ENCODE measurements at regions not wholly inside any gene's neighbourhood (a gene's known extent, or its start where the extent isn't known, plus 50 kb on each side); places are given as distances from the start of the nearest gene placed in this dataset.
"Not testable (repeated sequence)": the region's sequence is repeated elsewhere in the genome, so short reads cannot be mapped to it uniquely, and the experiment has no call there.

DNA sequence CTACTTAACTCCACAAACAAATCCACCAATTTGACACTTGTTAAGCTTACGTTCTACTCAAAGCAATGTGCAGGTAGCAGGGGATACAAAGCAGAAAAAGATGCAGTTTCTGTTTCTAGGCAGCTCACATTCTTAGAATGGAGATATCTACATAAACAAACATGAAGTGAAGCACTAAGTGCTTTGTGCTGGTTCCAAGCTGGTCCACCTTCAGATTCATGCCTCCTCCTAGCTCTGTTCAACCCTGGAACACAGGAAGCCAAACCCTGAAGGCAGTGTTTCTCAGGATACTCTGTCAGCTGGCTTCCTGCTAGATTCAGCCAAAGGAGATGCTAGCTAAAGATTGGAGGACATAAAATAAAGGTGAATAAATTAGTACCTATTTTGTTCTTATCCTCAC lies 55.3 kb upstream of the NOL4 start:
- no peak for DNase-seq

DNA sequence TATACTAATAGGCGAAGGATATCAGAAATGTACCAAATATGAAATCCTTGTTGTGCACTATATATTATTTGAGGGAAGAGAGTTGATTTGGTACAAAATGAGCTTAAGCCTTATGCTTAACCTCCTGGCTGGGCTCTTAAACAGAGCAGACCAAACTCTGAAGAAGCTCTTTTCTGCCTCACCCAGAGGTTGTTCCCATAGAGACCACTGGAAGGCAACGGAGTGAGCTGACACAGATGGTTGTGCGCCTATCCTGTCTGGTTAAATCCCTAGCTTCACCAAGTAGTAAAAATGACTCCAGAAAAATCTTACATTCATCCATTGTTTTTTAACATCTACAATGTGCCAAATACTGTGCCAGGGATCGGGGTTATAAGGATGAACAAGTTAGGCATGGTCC lies 55.9 kb upstream of the NOL4 start:
- no peak for DNase-seq

DNA sequence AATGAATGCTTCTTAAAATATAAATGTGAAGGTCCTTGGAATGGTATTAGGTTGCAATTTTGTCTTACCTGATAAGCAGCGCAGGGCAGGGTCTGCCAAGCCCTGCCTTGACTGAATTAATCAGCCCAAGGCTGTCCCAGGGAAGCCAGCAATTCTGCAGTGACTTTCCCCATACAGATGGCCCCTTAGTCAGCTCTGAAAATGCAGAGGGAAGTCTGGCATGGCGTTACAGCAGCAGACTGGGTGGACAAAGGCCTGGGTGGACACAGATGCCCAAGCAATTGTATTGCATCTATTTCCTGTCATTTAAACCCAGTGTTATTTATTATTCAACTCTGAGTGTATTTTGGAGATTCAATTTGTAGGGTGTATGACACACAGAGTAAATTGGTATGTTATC lies 56.6 kb upstream of the NOL4 start:
- no peak for DNase-seq

DNA sequence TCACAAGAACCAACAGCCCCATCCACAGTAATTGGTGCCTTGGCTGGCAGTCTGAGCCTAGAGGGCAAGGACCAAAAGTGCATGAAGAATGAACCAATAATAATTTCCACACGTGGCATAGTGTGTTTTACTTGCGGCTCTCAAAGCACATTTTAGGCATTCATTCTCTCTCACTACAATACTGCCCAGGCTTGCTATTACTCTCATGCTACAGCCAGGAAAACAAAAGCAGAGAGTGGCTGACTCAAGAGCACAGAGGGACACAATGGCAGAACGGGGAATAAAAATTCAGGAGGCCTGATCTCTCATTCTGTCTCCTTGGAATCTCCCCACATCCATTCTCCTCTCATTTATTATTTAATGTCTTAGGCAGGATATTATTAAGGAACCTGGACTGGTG lies 57.0 kb upstream of the NOL4 start:
- DNase-seq: no peak

DNA sequence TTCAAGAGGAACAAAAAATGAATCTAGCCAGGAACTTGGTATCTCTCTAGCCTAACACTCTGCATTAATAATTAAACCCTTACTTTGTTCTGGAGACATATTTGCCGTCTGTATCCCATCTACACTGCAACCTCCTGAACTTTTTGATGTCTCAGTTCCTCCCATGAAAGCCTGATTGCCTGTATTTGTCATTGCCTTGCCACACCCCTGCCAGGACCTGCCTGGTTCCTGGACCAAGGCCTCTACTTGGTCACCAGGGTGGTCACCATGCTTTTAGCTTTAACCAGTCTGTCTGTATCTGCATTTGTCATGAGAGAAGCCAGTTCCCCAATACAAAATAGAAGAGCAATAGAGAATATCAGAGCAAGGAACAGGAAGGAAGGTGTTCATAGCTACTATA lies 58.8 kb upstream of the NOL4 start:
- no peak for DNase-seq

DNA sequence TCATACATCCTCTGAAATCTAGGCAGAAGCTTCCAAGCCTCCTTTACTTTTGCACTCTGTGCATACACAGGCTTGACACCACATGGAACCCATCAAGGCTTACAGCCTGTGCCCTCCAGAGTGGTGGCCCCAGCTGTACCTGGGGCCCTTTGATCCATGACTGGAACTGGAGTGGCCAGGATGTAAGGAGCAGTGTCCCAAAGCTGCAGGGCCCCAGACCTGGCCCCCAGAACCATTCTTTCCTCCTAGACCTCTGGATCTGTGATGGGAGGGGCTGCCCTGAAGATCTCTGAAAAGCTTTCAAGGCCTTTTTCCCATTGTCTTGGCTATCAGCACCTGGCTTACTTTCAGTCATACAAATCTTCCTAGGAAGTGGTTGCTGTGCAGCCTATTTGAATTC lies 63.1 kb upstream of the NOL4 start:
- no peak for DNase-seq

DNA sequence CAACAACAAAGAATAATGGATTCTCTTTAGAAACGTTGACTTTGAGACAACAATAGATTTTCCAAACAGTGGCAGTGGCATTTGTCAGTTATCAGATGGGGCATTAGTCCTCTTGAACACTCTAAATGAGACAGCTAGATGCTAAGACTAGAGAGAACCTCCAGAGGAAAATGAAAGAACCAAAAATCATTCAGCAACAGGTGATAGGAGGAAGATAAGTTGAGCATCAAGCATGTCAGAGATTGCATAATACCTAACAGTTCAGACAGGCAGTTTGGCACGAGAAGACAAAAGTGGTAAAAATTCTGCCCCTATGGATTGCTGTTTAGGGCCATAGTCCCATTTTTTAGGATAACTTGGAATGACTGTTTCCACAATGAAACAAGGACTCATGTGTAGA lies 67.9 kb upstream of the NOL4 start:
- no peak for DNase-seq

DNA sequence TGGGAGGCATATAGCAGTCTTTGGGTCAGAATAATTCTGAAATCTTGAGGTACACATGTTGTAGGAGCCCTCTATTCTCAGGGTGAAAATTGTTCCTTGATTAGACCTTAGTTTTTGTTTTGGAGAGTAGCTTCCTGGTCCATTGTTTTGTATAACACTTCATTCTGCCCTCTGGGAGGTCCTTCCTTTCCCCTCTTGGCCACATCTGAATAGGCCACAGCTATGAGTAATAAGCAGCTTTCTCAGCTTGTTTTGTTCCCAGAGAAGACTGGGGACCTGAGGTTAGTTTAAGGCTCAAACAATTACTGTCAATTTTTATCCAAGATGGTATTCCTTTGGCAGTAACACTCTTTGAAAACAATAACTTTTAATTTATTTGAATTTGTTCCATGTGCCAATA lies 72.6 kb upstream of the NOL4 start:
- DNase-seq: no peak

DNA sequence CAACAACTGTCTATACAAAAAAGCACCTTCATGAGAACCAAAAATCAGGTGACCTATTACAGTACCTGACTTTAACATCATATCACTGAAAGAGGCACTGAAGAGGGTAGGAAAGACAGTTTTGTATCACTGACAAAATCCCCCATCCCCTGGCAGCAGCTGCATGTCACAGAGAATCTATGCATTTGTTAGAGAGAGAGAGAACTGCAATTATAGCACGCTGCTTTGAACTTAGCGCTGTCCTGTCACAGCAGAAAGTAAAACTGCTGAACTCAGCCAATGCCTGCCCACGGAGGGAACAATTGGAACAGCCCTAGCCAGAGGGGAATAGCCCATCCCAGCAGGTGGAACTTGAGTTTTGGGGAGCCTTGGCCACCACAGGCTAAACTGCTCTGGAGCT lies 75.1 kb upstream of the NOL4 start:
- DNase-seq: no peak

DNA sequence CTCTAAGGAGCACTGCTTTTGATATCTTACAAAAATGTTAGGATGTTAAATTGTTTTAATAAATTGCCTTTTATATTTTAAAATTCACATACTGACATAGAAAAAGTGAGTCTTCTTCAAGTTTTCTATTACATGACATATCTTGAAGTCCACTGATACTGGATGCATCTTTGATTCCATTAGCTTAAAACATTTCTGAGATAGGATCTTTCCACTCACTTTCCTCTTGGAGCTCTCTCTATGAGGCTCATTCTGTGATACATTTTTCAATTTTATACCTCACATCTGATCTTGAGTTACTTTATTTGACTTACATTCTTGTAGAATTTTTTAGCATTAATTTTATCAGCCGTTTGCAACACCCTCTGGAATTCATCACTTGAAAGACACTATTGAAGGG lies 86.8 kb upstream of the NOL4 start:
- no peak for DNase-seq

DNA sequence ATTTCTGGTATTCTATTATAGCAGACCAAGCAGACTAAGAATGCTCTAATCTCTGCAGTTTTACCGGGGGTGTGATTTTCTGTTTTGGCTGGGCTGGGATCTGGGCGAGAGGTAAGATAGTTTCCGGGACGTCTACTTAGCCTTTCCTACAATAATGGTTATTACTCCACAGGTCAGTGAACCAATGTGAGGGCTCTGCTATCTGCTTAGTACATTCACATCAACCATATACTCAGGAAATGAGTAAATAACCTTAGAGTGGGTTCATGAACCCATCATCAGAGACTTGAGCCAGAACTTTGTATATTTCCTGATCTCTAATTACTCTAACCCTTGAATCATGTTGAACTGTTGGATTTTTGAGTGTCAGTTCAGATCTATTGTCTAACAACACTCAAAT lies 90.1 kb upstream of the NOL4 start:
- DNase-seq: no peak

DNA sequence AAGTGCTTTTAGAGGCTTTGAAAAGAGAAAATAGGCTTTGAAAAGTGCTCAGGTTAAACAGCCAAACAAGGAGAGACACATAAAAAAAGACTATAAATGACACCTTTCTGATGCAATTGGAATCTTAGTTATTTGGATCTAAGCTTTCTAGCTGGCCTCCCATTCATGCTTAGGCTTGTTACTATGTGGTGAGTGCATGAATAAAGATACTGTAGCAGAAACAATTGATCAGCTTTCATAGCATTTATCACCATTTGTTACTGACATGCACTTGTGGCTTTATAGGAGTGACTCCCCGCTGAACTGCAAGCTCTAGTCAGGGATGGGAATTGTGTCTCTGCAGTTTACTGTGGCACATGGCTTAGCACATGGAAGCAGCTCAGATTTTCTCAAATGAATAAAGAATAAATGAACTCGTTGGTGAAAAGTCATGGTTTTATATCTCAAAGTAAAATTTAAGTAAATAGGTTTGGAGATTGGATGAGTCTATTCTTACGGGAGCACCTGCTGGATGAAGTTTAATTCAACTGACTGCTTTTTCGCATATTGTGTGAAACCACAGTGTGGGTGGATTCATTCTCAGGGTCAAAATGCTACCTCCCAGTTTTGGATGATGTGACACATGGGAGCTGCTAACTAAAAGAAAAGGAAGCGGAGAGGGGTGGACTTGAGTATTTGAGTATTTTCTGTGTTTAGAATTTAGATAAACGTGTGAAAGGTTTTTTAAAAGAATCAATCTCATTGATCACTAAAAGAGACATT lies 91.1 kb upstream of the NOL4 start:
- no peak for DNase-seq

DNA sequence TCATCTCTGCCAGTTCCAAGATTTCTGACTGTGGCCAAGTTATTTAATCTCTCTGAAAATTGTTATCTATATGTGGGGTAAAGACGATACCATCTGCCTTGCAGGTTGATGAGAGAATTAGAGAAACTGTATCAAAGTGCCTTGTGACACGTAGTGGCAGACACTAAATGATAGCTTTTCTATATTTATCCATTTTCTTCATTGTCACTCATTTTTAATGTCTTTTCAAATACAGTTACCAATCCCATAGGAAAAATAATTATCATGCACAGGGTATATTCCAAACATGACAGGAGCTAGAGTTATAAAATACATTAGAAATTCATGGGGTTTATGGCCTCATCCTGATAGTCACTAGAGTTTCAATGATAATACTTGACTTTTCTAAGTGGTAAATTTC lies 95.6 kb upstream of the NOL4 start:
- DNase-seq: no peak

DNA sequence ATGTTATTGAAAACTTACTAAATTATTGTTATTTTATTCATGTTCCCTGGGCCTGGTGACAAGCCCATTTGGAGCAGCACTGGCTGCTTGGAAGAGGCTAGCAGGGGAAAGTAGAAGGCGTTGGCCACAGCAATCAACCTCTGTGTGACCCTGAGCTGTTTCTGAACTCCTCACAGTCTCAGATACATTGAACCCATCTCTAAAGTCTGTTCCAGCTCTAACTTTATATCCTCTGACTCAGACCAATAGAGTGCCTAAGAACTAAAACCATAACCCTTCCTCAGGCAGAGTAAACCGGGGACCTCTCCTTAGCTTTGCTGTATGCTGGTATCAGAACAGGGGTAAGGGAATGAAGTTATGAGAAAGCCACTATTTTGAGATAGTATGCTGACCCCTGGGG lies 96.4 kb upstream of the NOL4 start:
- no peak for DNase-seq

DNA sequence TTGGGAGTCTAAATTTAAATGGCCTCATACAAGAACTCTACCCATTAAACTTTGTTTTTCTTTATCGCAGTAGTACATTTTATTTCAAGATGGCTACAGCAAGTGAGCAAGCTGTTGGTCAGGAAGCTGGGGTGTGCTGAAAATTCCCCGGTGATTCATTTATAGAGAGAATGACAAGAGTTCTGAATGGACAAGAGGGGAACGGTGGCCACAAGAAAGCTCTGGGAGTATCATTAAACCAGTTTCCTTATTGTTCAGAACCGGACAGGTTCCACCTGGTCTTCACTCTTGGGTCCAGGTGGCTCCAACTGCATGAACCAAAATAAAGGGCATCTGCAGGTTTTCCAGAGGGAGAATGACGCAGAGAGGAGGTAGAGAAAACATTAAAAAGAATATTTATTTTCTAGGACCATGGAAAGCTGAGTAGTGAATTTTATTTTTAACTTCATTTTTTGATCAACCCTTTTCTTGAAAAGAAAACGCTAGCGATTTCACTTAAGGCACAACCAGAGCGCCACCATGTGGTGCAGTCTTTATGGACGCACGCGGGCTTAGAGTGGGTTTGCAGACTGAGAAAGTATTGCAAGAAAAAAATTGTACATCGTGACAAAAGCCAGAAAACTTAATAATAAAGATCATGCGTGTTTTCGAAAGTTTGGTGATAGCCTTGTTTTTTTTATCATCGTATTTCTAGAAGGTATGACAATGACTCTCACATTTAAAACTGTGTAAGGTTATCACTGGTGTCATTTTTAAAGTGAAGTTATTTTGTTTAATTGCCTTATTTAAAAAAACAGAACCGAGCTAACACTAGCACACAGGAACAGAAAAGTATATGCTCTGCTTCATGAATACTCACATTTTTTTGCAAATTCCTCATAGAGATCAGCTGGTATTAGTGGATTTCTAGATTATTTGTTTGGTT lies 97.9 kb upstream of the NOL4 start:
- no peak for DNase-seq

DNA sequence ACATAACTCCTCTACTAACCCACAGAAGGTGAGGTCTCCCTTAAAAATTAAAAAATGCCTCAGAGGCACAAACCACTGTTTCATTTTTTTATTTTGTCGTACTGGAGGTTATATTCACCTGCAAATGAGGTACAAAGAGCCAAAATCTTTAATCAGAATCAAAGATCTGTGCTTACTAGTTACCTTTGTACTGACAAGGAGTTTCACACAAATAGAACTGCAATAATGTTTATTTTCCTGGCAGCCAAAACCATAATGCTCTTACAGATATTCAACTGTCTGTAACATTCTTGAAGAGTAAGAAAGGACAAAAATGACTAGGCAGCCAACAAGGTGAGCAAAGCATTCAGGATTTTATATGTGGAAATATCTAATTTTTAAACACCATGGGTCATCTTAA lies 105.1 kb upstream of the NOL4 start:
- no peak for DNase-seq

DNA sequence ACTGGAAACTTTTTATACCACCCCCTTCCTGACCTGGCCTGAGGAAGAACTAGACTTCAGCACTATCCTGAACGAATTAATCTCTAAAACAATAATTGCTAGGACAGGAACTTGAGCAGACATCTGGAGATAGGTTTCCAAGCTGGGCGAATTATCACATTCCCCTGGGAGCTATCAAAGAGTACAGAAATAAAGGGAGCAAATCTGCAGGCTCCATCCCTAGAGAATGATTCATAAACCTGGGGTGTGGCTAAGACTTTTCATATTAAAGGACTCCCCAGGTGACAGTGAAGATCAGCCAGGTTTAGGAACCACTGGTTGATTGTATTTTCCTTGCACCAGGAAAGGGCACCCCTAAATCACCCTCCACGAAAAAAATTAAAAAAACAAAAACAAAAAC lies 105.6 kb upstream of the NOL4 start:
- DNase-seq: no peak

DNA sequence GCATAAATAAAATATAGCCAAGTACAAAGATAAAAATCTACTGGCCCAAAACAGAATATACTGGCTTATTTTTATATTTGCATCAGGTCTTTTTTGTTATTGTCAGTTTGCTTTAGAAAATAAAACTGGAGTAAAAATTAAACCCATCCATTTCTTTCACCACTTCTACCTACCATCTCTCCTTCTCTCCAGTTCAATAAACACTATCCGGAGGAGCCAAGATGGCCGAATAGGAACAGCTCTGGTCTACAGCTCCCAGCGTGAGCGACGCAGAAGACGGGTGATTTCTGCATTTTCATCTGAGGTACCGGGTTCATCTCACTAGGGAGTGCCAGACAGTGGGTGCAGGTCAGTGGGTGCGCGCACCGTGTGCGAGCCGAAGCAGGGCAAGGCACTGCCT lies 106.2 kb upstream of the NOL4 start:
- DNase-seq: not testable (repeated sequence)

DNA sequence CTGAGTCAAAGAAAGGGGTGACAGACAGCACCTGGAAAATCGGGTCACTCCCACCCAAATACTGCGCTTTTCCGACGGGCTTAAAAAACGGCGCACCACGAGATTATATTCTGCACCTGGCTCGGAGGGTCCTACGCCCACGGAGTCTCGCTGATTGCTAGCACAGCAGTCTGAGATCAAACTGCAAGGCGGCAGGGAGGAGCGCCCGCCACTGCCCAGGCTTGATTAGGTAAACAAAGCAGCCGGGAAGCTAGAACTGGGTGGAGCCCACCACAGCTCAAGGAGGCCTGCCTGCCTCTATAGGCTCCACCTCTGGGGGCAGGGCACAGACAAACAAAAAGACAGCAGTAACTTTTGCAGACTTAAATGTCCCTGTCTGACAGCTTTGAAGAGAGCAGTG lies 106.6 kb upstream of the NOL4 start:
- not testable (repeated sequence) for DNase-seq

DNA sequence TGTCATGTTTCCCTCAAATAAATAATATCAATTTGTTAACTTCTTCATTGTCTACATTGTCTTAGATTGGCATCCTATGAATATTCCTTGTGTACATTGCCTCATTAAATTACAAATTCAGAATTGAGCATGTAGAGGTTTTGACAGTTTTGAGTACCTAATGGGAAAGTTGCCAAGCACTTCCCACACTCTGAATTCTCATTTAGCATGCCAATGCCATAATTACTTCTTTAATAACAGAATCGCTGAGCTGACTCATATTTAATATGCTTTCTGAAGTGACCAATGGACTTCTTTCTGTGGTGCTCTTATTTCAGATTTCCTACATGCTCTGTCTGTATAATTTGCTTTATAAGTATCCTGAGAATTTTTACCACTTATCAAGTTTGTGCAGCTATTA lies 114.4 kb upstream of the NOL4 start:
- DNase-seq: no peak

DNA sequence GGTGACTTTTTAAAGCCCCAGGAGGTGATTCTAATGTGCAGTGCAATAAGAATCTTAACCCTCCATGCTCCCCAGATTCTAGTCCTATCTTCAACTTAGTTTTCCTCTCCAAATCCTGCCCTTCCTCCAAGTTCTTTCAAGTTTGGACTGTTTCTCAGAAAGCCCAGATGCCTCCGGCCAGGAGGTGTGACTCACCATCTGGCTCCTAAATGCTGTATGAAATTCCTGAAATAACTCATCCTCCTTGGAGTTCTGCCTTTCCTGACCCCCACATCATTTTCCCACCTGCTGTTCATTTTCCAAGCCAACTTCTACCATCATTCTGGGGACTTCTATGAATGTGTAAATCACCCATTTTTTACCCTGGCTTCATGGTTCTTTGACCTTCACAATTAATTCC lies 118.2 kb upstream of the NOL4 start:
- DNase-seq: no peak

DNA sequence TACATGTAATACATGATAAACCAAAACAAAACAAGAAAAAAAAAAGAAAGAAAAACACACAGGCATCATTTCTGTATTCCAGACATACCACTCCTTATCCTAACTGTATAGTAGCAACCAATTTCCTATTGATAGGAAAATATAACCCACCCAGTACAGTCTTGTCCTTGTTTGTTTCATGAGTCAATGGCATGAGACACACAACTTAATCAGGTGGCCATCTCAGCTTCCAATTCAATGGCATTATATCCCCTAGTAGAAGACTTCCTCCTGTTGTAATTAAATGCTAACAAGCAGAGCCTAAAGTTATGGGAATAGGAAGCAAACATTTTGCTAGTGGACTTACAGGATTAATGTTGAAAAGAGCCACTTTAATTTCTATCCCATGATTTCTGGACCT lies 121.0 kb upstream of the NOL4 start:
- DNase-seq: no peak

DNA sequence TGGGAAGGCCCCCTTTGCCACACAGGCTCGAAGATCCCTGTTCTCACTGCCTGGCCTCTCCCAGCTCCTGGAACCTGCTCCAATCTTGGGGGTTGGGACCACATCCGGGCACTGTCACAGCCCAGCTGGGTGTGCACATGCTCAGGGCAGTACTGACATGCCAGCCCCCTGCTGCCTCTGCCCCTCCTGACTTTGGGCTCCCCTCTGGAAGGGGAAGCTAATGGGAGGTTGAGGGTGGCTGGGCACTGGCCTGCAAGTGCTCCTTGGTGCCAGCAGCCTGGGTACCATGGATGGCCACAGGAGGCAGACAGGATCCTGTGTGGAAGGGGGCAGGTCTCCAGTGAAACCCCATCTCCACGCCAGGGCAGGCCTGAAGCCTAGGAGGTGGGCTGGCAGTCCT lies 126.1 kb upstream of the NOL4 start:
- no peak for DNase-seq

DNA sequence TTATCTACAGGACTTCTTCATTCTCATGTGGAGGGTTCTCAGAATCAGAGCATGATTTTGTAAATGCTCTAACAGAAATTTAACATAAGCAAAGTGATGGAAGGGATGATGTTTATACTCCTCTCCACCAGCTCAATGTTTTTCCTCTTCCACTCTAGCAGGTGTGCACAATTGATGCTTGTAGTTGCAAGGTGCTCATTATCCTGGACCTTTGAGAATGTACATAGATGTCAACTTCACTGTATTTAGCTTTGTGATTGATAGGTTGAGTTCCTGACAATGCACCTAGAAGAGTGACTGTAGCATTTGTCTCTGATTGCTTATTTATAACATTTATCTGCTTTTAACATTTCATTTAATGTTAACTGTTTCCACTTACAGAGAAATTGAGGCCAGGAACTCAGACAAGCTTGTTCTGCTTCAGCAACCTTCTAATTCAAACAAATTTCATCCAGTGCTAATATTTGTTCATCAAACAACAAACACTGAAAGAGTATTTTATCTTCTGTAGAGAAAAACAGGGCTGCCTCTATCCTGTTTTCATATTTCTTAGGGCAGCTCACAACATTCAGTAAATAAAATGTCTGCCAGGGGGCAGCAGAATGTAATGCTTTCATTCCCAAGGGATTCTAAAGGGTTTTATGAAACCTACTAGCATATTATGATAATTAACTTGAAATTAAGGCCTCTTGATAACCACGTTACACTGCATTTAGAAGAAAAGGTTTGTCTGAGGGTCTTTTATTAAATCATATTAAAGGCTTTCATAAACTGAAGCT lies 127.9 kb upstream of the NOL4 start:
- no peak for DNase-seq
